CD4-positive, alpha-beta T cell treated with Interleukin-1 beta for 1 hour (primary cell): ENCODE measurements at regions not wholly inside any gene's neighbourhood (a gene's known extent, or its start where the extent isn't known, plus 50 kb on each side); places are given as distances from the start of the nearest gene placed in this dataset.
"Not testable (repeated sequence)": the region's sequence is repeated elsewhere in the genome, so short reads cannot be mapped to it uniquely, and the experiment has no call there.

Experiments
- DNase-seq, 2 donors: peaks; one replicate each; pipeline ENCODE4 v3.0.0-alpha.2; 2020 to 2022

DNA sequence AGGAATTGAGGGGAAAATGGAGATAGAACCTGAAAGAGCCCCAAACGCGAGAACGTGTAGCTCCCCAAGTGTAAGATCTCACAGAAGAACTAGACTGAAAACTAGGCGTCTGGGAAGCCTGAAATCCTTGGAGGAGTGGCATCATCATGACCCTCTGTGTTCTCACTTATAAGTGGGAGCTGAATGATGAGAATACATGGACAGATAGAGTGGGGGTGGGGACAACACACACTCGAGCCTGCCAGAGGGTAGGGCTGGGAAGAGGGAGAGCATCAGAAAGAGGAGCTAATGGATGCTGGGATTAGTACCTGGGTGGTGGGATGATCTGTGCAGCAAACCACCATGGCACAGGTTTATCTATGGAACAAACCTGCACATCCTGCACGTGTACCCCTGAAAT lies 258.7 kb upstream of the NOTCH2NLA start:
- DNase-seq, result not testable (repeated sequence)

DNA sequence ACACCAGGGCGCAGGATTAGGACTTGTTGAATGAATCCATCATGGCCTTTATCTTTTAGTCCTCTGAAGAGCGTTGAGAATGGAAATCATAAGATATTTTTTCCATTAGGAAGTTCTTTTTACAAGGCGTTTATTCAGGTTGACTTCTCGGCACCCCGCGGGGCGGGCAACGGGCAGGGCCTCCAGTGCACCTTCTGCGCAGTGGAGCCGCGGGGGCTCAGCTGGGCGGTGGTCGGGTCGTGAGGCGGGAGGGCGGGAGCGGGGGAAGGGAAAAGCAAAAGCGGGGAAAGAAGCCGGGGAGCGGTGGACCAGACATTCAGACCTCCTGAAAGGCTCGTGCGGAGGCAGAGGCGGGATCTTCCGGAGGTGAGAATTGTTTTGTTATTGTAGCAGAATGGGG lies 258.3 kb upstream of the NOTCH2NLA start:
- not testable (repeated sequence) for DNase-seq

- DNase-seq, result not testable (repeated sequence)
Observed at GRCh38 chr1:146486300-146487014, 257.6 kb upstream of the NOTCH2NLA start.

- not testable (repeated sequence) for DNase-seq
Observed at GRCh38 chr1:146484195-146484594, 255.4 kb upstream of the NOTCH2NLA start.

GRCh38 chr1:146479188-146479587 lies 250.4 kb upstream of the NOTCH2NLA start:
- DNase-seq, result not testable (repeated sequence)

- DNase-seq, result peak; percentile 6 to 34
Observed at GRCh38 chr1:146478125-146478720, 249.4 kb upstream of the NOTCH2NLA start.

DNA sequence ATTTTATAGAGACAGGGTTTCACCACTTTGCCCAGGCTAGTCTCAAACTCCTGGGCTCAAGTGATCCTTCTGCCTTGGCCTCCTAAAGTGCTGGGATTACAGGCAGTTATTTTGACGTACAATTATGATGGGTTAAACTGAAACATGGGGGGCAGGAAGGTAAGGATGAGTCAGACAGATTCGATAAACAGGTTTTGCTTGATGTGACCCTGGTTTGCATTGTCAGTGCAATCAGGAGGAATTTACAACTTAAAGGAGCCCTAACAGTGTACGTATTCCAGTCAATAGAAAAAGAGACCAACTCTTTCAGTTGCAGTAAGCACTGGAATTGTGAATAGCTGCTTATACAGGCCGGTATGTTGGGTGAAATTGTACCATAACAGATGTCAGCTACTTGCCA lies 246.3 kb upstream of the NOTCH2NLA start:
- DNase-seq, result not testable (repeated sequence)

GRCh38 chr1:146474216-146474615 lies 245.4 kb upstream of the NOTCH2NLA start:
- not testable (repeated sequence) for DNase-seq

DNA sequence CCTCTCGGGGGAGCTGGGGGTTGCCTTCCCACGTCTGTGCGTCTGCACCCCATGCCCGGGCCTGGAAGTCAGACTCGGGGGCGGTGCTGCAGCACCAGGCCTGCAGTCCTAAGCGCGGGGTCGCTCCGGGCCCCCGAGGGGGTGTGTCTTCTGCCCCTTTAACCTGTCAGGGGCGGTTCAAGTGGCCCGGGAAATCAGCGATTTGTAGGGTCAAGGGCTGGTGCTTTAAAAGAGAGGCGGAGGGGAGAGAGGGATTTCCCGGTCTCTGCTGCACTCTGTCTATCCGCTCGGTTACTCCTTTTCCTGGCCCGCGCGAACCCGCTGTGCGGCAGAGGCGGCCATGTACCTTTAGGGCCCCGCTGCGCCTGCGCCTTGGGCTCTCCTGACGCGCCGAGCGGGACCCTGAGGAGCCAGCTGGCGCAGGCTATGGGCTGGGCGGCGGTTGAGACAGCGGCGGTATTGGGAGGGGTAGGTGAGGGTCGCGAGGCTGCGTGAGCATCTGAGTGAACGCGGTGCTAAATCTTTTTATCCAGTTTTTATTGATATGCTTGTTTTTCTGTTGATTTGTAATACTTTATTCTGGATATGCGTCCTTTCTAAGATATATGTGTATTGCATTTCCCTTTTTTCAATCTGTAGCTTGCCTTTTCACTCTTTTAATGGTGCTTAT lies 243.5 kb upstream of the NOTCH2NLA start:
- peak; percentile 75 to 79 for DNase-seq

GRCh38 chr1:146459939-146460338 lies 231.1 kb upstream of the NOTCH2NLA start:
- DNase-seq, result not testable (repeated sequence)

DNA sequence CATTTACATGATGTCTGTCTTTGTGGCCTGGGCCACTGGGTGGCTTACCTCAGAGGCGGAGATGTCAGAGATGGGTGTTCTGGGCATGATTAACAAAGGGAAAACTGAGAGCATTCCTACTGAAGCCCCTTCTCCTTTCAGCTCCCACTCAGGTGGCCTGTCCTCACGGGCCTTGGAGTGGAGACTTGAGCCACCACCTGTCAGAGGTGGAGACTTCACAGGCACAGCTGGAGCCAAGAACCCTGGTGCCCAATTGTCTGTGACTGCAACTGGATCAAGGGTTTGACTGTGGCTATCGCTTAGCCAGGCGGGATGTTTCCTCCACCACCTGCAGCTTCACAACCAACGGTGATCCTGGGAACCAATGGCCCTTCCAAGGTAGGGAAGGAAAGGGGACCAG lies 230.5 kb upstream of the NOTCH2NLA start:
- not testable (repeated sequence) for DNase-seq

- not testable (repeated sequence) for DNase-seq
Observed at GRCh38 chr1:146448877-146449246, 220.0 kb upstream of the NOTCH2NLA start.

- peak; percentile 44 to 70 for DNase-seq
Observed at GRCh38 chr1:146448212-146448876, 219.5 kb upstream of the NOTCH2NLA start.

GRCh38 chr1:146443871-146444222 lies 215.0 kb upstream of the NOTCH2NLA start:
- peak; percentile 22 to 26 for DNase-seq

DNA sequence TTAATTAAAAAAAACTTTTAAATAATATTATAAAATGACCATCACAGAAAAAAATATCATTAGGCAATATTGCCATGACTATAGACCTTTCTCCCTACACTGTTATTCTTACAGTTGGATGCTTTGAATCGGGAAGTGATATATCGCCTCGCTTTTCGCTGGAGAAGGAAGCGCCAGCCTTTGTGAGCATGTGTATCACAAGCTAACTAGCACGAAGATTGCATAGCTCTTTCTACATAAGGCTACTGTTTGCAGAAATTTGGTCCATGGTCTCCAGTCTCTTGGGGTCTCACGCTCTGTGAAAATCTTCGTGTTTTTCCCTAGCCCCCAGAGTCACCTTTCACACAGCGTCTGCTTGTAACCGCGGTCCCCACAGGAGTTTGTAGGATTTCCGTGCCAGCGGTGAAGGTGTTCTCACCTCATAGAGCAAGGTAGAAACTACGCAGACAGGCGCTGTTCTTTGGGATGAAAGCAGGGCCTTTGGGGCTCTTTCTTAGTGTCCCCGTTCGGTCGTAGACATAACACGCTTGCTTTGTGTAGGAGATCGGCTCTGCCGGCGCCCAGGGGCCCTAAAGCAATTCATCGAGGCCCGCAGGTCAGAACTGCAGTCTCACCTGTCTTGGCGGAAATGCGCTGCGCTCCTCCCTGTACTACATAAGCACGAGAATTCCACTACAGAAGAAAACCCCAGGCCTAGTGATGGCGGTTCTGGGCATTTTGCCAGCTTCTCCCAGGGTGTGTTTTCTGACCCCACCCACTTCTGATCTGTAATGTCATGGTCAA lies 214.5 kb upstream of the NOTCH2NLA start:
- DNase-seq, result peak; percentile 1 to 22

- DNase-seq, result not testable (repeated sequence)
Observed at GRCh38 chr1:146438543-146438942, 209.7 kb upstream of the NOTCH2NLA start.

DNA sequence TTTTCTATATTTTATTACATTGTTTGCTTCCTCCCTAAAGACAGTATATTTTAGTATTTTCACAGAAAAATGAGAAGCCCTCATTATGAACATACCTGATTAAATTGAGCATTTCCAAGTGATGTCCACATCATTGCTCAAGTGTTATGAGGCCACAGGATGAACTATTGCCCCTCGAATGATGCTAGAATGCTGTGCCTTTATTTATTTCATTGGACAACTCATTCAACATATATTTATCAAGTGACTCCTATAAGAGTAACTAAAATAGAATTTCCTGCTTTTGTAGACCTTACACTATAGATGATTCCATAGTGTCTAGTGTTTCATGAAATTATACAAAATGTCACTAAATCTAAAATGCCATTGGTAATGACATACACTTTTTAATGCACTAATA lies 187.8 kb upstream of the NOTCH2NLA start:
- DNase-seq, result not testable (repeated sequence)

GRCh38 chr1:146415017-146415416 lies 186.2 kb upstream of the NOTCH2NLA start:
- not testable (repeated sequence) for DNase-seq

DNA sequence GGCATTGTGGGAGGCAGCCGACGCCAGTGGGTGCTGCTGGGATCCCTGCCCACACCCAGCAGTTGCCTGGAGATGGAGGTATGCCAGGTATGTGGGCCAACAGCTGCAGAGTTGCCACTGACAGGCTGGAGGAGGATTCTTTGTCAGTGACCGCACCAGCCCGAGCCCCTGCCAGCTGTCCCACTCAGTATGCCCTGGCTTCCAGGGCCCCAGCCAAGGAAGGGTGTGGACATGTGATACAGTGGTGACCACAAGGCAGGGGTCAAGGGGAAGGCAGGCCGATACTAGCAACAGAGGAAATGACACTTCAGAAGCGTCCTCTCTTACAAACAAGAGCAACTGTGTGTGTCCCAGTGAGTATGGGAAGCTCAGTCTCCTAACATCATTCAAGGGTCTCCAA lies 185.1 kb upstream of the NOTCH2NLA start:
- DNase-seq, result peak in 1 of 2 donors; percentile 36

GRCh38 chr1:146411923-146412322 lies 183.1 kb upstream of the NOTCH2NLA start:
- peak; percentile 57 to 72 for DNase-seq

GRCh38 chr1:146409817-146410441 lies 181.1 kb upstream of the NOTCH2NLA start:
- DNase-seq, result peak; percentile 41 to 51
